NB4 (cell line): ENCODE measurements at regions not wholly inside any gene's neighbourhood (a gene's known extent, or its start where the extent isn't known, plus 50 kb on each side); places are given as distances from the start of the nearest gene placed in this dataset.

Experiments used
- MYC ChIP-seq: IDR thresholded peaks from 2 replicates; pipeline ENCODE4 v1.6.1; 2011; ENCODE audit warnings: low read depth, low read length
- POLR2A ChIP-seq: IDR thresholded peaks from 2 replicates; pipeline ENCODE4 v1.6.1; 2011; ENCODE audit warnings: mild to moderate bottlenecking; ENCODE audit not compliant: insufficient read length; ENCODE audit errors: extremely low read depth
- TF ChIP-seq, protein P1 (sequence below): IDR thresholded peaks from one replicate; pipeline ENCODE4 v1.5.1; 2012; ENCODE audit warnings: low read depth, low read length
- TF ChIP-seq, protein P2 (sequence below): IDR thresholded peaks from 2 replicates; pipeline ENCODE4 v1.6.1; 2011; ENCODE audit warnings: low read depth, low read length

DNA sequence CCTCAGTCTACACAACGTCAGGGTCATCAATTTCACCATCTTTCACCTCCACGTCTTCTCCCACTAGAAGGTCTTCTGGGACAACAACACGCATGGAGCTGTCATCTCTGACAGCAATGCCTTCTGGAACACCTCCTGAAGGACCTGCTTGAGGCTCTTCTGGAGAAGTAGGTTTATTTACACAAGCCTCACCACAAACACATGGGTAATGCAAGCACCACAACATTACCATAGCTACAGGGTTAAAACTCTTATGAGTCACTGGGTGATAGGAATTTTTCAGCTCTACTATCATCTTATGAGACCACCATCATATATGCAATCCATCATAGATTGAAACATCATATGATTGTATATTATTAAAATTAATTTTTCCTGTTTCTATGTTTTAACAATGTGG is 215.4 kb downstream of the CHD9NB start:
- TF ChIP-seq, protein P1, sequence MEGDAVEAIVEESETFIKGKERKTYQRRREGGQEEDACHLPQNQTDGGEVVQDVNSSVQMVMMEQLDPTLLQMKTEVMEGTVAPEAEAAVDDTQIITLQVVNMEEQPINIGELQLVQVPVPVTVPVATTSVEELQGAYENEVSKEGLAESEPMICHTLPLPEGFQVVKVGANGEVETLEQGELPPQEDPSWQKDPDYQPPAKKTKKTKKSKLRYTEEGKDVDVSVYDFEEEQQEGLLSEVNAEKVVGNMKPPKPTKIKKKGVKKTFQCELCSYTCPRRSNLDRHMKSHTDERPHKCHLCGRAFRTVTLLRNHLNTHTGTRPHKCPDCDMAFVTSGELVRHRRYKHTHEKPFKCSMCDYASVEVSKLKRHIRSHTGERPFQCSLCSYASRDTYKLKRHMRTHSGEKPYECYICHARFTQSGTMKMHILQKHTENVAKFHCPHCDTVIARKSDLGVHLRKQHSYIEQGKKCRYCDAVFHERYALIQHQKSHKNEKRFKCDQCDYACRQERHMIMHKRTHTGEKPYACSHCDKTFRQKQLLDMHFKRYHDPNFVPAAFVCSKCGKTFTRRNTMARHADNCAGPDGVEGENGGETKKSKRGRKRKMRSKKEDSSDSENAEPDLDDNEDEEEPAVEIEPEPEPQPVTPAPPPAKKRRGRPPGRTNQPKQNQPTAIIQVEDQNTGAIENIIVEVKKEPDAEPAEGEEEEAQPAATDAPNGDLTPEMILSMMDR = no peak
- TF ChIP-seq POLR2A (no peak), MYC (no peak)
- TF ChIP-seq, protein P2, sequence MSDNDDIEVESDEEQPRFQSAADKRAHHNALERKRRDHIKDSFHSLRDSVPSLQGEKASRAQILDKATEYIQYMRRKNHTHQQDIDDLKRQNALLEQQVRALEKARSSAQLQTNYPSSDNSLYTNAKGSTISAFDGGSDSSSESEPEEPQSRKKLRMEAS = no peak
